ENCODE measurements at regions not wholly inside any gene's neighbourhood (a gene's known extent, or its start where the extent isn't known, plus 50 kb on each side); places are given as distances from the start of the nearest gene placed in this dataset.

GRCh38 chr4:24103434-24104157 lies 213.7 kb upstream of the PPARGC1A start:
- no peaks in the 10 kb centered on the region for H3K36me3 Mint-ChIP-seq (ENCODE audit: low read depth)
- peak overlapping the region in 2 of 3 experiments; percentile 31 to 57 for H3K4me3 Mint-ChIP-seq
- H3K9me3 Mint-ChIP-seq: no peaks in the 10 kb centered on the region
- peak overlapping the region; percentile 14 to 68 (median 66) for H3K27ac Mint-ChIP-seq
- peaks cover 27% of the 10 kb centered on the region for H3K27me3 Mint-ChIP-seq (ENCODE audit: low read depth)
- no peak for TF ChIP-seq CTCF (IDR thresholded peaks at IDR 0.05; ENCODE audit: unreplicated experiment in 3 of 3)
- peaks cover 36% of the 10 kb centered on the region for H3K4me1 Mint-ChIP-seq

DNA sequence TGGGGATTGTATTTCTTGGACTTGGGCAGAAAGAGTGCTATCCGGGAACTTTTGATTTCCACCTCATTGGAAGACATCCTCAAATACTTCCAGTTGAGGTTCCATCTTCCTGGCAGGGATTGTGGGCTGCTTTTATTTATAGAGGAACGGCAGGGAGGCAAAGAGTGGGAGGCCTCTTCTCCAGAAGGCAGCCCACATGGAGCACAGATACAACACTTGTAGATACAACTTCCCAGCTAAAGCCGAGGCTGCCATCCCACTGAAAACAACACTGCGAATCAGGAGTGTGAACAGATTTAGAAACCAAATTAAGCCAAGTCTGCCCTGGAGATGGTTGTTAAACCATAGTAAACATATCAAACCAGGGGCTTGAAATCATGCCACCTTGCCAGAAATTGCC lies 212.8 kb upstream of the PPARGC1A start:
- no peak for TF ChIP-seq CTCF (IDR thresholded peaks at IDR 0.05; ENCODE audit: unreplicated experiment in 3 of 3)
- peak overlapping the region in 1 of 3 experiments; percentile 46 for H3K27ac Mint-ChIP-seq
- H3K36me3 Mint-ChIP-seq (ENCODE audit: low read depth): no peaks in the 10 kb centered on the region
- peaks cover 24% of the 10 kb centered on the region for H3K27me3 Mint-ChIP-seq (ENCODE audit: low read depth)
- H3K4me3 Mint-ChIP-seq: no peak overlapping the region
- peaks cover 36% of the 10 kb centered on the region for H3K4me1 Mint-ChIP-seq
- no peaks in the 10 kb centered on the region for H3K9me3 Mint-ChIP-seq

DNA sequence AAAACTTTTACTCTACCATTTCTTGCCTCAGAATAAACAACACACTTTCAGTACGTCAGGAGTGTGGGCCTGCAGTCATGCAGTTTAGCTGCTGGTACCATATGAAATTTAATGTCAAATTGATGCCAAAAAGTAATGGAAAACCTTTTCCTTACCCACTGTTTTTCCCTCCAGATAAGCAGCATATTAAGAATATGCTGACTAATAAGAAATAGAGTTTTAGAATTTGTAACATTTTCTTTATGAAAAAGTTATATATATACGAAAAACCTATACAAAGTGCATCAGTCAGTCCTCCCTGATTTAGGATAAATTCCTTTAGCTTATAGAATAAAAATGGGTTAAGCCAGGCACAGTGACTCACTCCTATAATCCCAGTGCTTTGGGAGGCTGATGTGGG lies 206.8 kb upstream of the PPARGC1A start:
- H3K9me3 Mint-ChIP-seq: no peaks in the 10 kb centered on the region
- no peak overlapping the region for H3K4me3 Mint-ChIP-seq
- H3K4me1 Mint-ChIP-seq: peaks cover 7% of the 10 kb centered on the region
- H3K27ac Mint-ChIP-seq: no peak overlapping the region
- TF ChIP-seq CTCF (IDR thresholded peaks at IDR 0.05; ENCODE audit: unreplicated experiment in 3 of 3): no peak
- H3K27me3 Mint-ChIP-seq (ENCODE audit: low read depth): peaks cover 18% of the 10 kb centered on the region
- no peaks in the 10 kb centered on the region for H3K36me3 Mint-ChIP-seq (ENCODE audit: low read depth)

- Mint-ChIP-seq H3K27me3 (ENCODE audit: low read depth) (peaks cover 14% of the 10 kb centered on the region), H3K4me3 (no peak overlapping the region), H3K9me3 (no peaks in the 10 kb centered on the region), H3K27ac (no peak overlapping the region), H3K36me3 (ENCODE audit: low read depth) (no peaks in the 10 kb centered on the region), H3K4me1 (peaks cover 16% of the 10 kb centered on the region)
- TF ChIP-seq CTCF (IDR thresholded peaks at IDR 0.05; ENCODE audit: unreplicated experiment in 3 of 3): no peak
These were observed 204.9 kb upstream of the PPARGC1A start for GRCh38 chr4:24094726-24095125.

DNA sequence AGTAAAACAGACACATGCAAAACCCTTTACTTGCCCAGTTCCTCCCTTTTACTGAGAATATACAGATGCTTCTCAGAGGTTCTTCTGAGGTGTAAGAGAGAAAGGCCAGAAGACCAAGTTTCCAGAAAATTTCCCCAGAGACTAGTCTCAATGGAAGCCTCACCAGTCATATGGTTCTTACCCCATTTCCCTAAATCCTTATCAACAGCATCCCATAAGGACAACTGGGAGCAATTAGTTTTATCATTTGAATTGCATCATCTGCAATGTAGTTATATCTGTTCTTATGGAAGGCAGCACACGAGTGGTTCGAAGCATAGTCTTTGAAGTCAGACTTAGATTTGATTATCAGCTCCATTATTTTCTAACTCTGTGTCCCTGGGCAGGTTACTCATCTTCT lies 203.6 kb upstream of the PPARGC1A start:
- TF ChIP-seq CTCF (IDR thresholded peaks at IDR 0.05; ENCODE audit: unreplicated experiment in 3 of 3): no peak
- Mint-ChIP-seq H3K27ac (no peak overlapping the region), H3K36me3 (ENCODE audit: low read depth) (no peaks in the 10 kb centered on the region), H3K4me1 (peaks cover 17% of the 10 kb centered on the region), H3K27me3 (ENCODE audit: low read depth) (peaks cover 5% of the 10 kb centered on the region), H3K4me3 (no peak overlapping the region), H3K9me3 (no peaks in the 10 kb centered on the region)

DNA sequence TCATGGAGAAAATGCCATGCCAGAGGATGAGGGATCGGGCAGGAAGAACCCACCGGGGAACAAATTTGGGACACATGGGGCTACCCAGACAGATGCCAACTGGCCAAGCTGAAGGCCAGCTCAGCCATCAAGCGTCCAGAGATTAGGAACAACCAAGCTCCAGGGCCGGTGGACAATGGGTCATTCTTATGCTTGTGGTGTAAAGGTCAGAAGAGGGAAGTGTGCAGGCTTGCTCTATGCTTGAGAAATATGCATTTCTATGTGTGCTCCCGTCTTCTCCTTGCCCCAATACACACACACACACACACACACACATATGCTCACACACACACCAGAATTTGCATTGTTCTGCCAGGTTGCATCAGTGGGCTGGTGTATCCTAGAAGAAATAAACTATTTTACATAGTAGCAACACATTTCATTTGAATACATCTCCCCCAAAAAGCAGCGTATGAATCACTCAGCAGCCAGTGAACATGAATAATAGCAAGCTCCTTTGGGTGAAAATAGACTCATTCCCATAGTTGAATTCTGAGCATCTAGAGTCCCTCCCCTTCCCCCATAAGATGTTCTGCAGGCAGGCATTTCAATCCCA lies 201.9 kb upstream of the PPARGC1A start:
- Mint-ChIP-seq H3K36me3 (ENCODE audit: low read depth) (no peaks in the 10 kb centered on the region), H3K4me3 (no peak overlapping the region), H3K27ac (no peak overlapping the region), H3K27me3 (ENCODE audit: low read depth) (peaks cover 5% of the 10 kb centered on the region), H3K9me3 (no peaks in the 10 kb centered on the region), H3K4me1 (peaks cover 17% of the 10 kb centered on the region)
- no peak for TF ChIP-seq CTCF (IDR thresholded peaks at IDR 0.05; ENCODE audit: unreplicated experiment in 3 of 3)
